PC-3 (cell line): ENCODE measurements at regions not wholly inside any gene's neighbourhood (a gene's known extent, or its start where the extent isn't known, plus 50 kb on each side); places are given as distances from the start of the nearest gene placed in this dataset.

Source experiments
- EZH2 ChIP-seq: fragments of 300-600 bp; sonication (generic); IDR thresholded peaks from one replicate; pipeline ENCODE4 v1.6.1; 2017; ENCODE audit warnings: antibody characterized with exemption, mild to moderate bottlenecking, low read length; ENCODE audit not compliant: unreplicated experiment
- EZH2phosphoT487 ChIP-seq: fragments of 300-600 bp; sonication (generic); IDR thresholded peaks from 2 replicates; pipeline ENCODE4 v1.6.1; 2018; ENCODE audit warnings: mild to moderate bottlenecking, antibody characterized with exemption, low read length, borderline replicate concordance
- TF ChIP-seq, protein P1 (sequence below): fragments of 300-600 bp; sonication (generic); conservative IDR thresholded peaks from 2 replicates; pipeline ENCODE4 v1.5.1; 2017; ENCODE audit warnings: antibody characterized with exemption, low read depth, mild to moderate bottlenecking, low read length

DNA sequence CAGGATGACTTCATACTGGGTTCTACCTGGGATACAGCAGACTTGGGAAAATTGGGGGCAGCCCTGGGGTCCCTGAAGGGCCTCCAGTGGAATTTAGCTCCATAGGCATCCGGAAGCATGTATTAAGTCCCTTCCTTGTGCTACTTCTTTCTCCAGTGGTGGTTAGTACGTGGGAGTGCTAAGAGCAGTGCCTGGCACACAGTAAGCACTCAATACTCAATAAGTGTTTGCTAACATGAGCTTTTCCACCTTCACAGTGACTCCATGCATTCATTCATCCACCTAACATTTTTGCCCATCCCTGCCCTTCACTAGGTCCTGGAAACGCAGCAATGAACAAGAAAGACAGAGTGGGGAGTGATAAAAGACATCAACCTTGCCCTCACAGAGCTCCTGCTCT lies 120.5 kb downstream of the MN1 start:
- TF ChIP-seq, protein P1, sequence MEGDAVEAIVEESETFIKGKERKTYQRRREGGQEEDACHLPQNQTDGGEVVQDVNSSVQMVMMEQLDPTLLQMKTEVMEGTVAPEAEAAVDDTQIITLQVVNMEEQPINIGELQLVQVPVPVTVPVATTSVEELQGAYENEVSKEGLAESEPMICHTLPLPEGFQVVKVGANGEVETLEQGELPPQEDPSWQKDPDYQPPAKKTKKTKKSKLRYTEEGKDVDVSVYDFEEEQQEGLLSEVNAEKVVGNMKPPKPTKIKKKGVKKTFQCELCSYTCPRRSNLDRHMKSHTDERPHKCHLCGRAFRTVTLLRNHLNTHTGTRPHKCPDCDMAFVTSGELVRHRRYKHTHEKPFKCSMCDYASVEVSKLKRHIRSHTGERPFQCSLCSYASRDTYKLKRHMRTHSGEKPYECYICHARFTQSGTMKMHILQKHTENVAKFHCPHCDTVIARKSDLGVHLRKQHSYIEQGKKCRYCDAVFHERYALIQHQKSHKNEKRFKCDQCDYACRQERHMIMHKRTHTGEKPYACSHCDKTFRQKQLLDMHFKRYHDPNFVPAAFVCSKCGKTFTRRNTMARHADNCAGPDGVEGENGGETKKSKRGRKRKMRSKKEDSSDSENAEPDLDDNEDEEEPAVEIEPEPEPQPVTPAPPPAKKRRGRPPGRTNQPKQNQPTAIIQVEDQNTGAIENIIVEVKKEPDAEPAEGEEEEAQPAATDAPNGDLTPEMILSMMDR, result no peak
- TF ChIP-seq EZH2, result no peak
- no peak for TF ChIP-seq EZH2phosphoT487
